NT2/D1 (cell line): ENCODE measurements at regions not wholly inside any gene's neighbourhood (a gene's known extent, or its start where the extent isn't known, plus 50 kb on each side); places are given as distances from the start of the nearest gene placed in this dataset.

ENCODE experiments used
- DNase-seq: peaks from one replicate; pipeline ENCODE4 v3.0.0-alpha.2; 2011; ENCODE audit warnings: low read depth, low spot score
- H3K27me3 ChIP-seq: 2 replicates; pipeline ENCODE4 v1.6.0; 2011; ENCODE audit warnings: mild to moderate bottlenecking; ENCODE audit not compliant: insufficient read length, insufficient read depth
- H3K36me3 ChIP-seq: 2 replicates; pipeline ENCODE4 v1.6.1; 2011; ENCODE audit warnings: mild to moderate bottlenecking, low read length, mixed read lengths; ENCODE audit not compliant: insufficient read depth, insufficient read length
- H3K4me1 ChIP-seq: 2 replicates; pipeline ENCODE4 v1.5.1; 2011; ENCODE audit not compliant: insufficient read depth, insufficient read length
- H3K4me3 ChIP-seq: 2 replicates; pipeline ENCODE4 v1.5.1; 2011; ENCODE audit warnings: low read depth; ENCODE audit not compliant: insufficient read length
- H3K9ac ChIP-seq: 2 replicates; pipeline ENCODE4 v1.6.0; 2011; ENCODE audit warnings: low read depth; ENCODE audit not compliant: insufficient read length
- H3K9me3 ChIP-seq: 2 replicates; pipeline ENCODE4 v1.5.1; 2011; ENCODE audit warnings: mild to moderate bottlenecking, low read length; ENCODE audit not compliant: insufficient read depth
- SUZ12 ChIP-seq: IDR thresholded peaks from 2 replicates; pipeline ENCODE4 v1.6.1; 2011; ENCODE audit not compliant: insufficient read length, insufficient read depth; ENCODE audit errors: extremely low read depth
- YY1 ChIP-seq: IDR thresholded peaks from 2 replicates; pipeline ENCODE4 v1.6.1; 2011; ENCODE audit not compliant: insufficient read length, insufficient read depth
- ZNF274 ChIP-seq: IDR thresholded peaks from 2 replicates; pipeline ENCODE4 v1.6.1; 2011; ENCODE audit warnings: mild to moderate bottlenecking, low read depth, low read length

DNA sequence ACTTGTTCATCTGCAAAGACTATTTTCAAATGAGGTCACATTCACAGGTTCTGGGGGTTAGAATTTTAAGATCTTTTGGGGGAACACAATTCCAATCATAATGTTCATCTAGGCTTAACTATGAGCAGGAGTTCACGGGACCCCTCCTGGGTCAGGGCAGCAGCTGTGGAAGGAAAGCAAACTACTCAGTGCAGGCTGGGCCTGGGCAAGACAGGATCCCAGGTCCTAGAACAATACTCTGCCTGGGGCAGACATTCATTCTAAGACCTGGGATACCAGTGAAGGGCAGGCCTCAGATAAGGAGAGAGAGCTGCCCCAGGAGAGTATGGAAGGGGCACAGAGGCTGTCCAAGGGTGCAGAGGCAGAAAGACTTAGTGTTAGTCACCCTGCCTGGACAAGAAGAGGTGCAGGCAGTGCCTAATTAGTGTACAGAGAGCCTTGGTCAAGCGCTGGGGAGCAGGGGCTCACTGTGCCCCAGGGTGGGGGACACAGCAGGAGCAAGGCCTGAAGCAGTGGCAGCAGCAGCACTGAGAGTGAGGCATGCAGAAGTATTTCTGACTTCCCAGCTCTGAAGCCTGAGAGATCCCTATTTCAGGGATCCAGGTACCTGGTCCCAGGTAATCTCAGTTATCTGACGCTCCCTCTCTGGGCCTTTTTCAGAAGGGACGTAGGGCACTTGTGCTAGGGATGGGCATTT, 123.0 kb upstream of the MAMLD1 start:
- H3K4me3 ChIP-seq = no peak overlapping the region
- no peak for TF ChIP-seq SUZ12
- TF ChIP-seq ZNF274 = no peak
- no peak for TF ChIP-seq YY1
- no peaks in the 10 kb centered on the region for H3K27me3 ChIP-seq
- no peaks in the 10 kb centered on the region for H3K4me1 ChIP-seq
- H3K36me3 ChIP-seq = no peaks in the 10 kb centered on the region
- H3K9me3 ChIP-seq = no peaks in the 10 kb centered on the region
- H3K9ac ChIP-seq = no peak overlapping the region
- DNase-seq = no peak

DNA sequence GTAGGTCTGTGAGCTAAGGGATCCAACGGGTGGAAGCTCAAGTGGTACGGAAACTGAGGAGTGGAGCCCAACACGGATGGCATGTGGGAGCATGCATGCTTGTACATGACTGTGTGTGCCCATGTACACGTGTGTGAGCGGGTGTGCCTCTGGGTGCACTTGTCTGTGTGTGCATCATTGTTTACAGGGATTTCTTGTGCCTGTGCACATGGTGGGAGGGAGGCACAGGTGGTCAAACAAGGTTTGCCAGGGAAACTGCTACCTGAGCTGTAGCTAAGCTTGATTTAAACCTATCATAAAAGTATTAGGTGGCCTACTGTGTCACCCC, 122.5 kb upstream of the MAMLD1 start:
- no peak for DNase-seq
- Histone ChIP-seq H3K27me3 (no peaks in the 10 kb centered on the region), H3K4me3 (no peak overlapping the region), H3K9ac (no peak overlapping the region), H3K9me3 (no peaks in the 10 kb centered on the region), H3K4me1 (no peaks in the 10 kb centered on the region), H3K36me3 (no peaks in the 10 kb centered on the region)
- TF ChIP-seq YY1 (no peak), ZNF274 (no peak), SUZ12 (no peak)

DNA sequence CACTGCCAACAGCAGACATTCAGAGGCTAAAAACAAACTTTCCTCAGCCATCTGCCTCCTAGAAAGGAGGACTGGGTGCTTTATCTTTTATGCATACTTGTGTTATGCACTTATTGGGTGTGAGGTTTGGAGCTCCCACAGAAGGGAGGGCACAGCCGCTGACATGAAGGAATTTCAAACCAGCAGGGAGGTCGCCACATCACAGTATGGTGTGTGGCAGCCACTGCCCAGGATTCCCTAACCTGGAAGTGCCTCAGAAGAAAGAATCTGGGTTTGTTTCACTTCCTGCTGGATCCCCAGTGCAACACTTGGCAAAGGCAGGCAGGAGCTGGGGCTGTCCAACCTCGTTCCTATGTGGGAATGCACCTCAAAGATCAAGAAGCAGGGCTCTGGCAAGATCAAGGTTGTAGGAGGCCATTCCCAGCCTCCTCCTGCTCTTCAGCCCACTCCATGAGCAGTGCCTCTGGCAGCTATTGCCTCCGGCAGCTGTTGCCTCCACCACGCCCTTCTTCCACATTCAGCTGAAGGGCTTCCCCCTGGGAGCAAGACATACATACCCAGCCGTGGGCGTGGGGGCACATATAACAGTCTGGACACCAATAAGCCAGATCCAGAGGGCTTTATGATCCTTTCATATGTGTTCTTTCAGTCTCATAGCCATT, 109.0 kb upstream of the MAMLD1 start:
- H3K9ac ChIP-seq = no peak overlapping the region
- no peaks in the 10 kb centered on the region for H3K36me3 ChIP-seq
- H3K27me3 ChIP-seq = no peaks in the 10 kb centered on the region
- TF ChIP-seq YY1 = no peak
- no peak for TF ChIP-seq ZNF274
- TF ChIP-seq SUZ12 = no peak
- H3K9me3 ChIP-seq = no peaks in the 10 kb centered on the region
- no peaks in the 10 kb centered on the region for H3K4me1 ChIP-seq
- no peak overlapping the region for H3K4me3 ChIP-seq
- no peak for DNase-seq

DNA sequence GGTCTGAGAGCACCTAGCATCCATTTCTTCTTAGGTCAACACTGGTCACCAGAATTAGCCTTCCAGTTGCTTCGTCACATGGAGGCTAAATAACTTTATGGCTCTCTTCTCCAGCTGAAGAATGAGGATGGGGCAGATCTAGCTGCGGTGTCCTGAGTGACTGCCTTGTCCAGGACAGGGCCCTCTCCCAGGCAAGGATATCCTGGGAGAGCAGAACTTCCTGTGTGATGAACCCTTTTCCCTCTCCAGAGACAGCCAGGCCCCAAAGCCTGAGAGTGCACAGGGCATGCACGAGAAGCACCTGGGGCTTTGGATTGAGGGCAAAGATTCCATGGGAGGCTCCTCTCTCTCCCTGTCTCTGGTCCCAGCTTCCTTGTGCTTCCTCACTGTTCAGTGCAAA, 108.2 kb upstream of the MAMLD1 start:
- Histone ChIP-seq H3K4me1 (no peaks in the 10 kb centered on the region), H3K27me3 (no peaks in the 10 kb centered on the region), H3K4me3 (no peak overlapping the region), H3K36me3 (no peaks in the 10 kb centered on the region), H3K9ac (no peak overlapping the region), H3K9me3 (no peaks in the 10 kb centered on the region)
- no peak for DNase-seq
- no peak for TF ChIP-seq YY1
- no peak for TF ChIP-seq SUZ12
- TF ChIP-seq ZNF274 = no peak

GRCh38 chrX:150255441-150256296, 107.4 kb upstream of the MAMLD1 start:
- H3K9ac ChIP-seq = no peak overlapping the region
- H3K36me3 ChIP-seq = no peaks in the 10 kb centered on the region
- TF ChIP-seq ZNF274 (no peak), SUZ12 (no peak), YY1 (no peak)
- H3K4me1 ChIP-seq = no peaks in the 10 kb centered on the region
- H3K4me3 ChIP-seq = no peak overlapping the region
- H3K9me3 ChIP-seq = no peaks in the 10 kb centered on the region
- no peak for DNase-seq
- no peaks in the 10 kb centered on the region for H3K27me3 ChIP-seq

DNA sequence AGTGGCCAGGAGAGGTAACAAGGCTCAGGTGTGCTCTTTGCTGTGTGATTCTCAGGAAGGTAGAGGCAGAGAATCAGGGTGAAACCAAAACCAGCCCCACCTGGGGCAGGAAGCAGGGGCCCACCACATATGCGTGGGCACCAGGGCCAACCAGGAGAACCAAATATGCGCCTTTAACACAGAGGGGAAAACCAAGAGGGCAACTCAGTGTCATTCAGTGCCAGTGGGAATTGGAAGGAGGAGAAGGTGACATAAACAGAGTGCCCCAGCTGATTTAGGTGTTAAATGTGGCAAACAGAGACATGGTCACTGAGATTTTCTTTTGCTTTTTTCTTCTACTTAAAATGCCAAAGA, 106.8 kb upstream of the MAMLD1 start:
- DNase-seq = no peak
- TF ChIP-seq SUZ12 (no peak), ZNF274 (no peak), YY1 (no peak)
- Histone ChIP-seq H3K36me3 (no peaks in the 10 kb centered on the region), H3K27me3 (no peaks in the 10 kb centered on the region), H3K4me3 (no peak overlapping the region), H3K9ac (no peak overlapping the region), H3K9me3 (no peaks in the 10 kb centered on the region), H3K4me1 (no peaks in the 10 kb centered on the region)
